H4 (cell line): ENCODE measurements at regions not wholly inside any gene's neighbourhood (a gene's known extent, or its start where the extent isn't known, plus 50 kb on each side); places are given as distances from the start of the nearest gene placed in this dataset.
"Not testable (repeated sequence)": the region's sequence is repeated elsewhere in the genome, so short reads cannot be mapped to it uniquely, and the experiment has no call there.

Experiments used
- DNase-seq: peaks from one replicate; pipeline ENCODE4 v3.0.0-alpha.2; 2015; ENCODE audit warnings: low spot score

- DNase-seq: peak; percentile 63
Measured at GRCh38 chr6:93675856-93676417, 256.6 kb upstream of the EPHA7 start.

DNA sequence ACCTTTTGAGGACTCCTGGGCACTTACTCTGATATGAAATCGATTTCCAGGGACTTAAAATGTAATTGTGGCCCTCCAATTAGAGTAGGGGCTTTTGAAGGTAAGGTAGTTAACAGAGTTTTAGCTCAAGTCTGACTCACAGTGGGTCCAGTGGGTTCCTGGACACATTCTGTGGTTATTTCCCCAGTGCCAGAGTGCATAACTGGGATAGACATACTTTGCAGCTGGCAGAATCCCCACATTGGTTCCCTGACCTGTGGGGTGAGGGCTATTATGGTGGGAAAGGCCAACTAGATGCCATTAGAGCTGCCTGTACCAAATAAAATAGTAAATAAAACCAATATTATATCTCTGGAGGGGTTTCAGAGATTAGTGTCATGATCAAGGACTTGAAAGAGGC is 243.8 kb upstream of the EPHA7 start:
- DNase-seq: no peak

- no peak for DNase-seq
Measured at GRCh38 chr6:93654548-93654947, 235.2 kb upstream of the EPHA7 start.

- peak; percentile 42 for DNase-seq
Measured at GRCh38 chr6:93644611-93645010, 225.3 kb upstream of the EPHA7 start.

- DNase-seq: no peak
Measured at GRCh38 chr6:93639126-93639525, 219.8 kb upstream of the EPHA7 start.

- DNase-seq: not testable (repeated sequence)
Measured at GRCh38 chr6:93636987-93637664, 217.8 kb upstream of the EPHA7 start.

- DNase-seq: peak; percentile 2
Measured at GRCh38 chr6:93624408-93624807, 205.0 kb upstream of the EPHA7 start.

DNA sequence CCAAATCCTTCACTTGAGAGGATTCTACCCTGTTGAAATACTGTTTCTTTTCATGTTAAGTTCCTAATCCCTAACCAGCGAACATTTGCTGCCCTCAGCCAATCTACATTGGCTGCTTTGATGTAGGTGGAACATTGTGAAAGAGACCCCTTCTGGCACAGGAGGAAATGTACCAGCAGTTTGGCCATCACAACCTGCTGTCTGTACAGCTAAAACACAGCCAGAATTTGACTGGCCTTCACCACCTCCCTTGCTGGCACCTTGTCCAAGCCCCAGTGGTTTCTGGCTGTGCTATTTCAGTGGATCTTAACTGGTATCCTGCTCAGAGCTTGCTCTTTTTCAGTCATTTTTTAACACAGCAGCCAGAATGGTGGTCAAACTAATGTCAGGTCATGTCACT is 202.1 kb upstream of the EPHA7 start:
- DNase-seq: no peak

GRCh38 chr6:93604951-93605350 is 185.6 kb upstream of the EPHA7 start:
- no peak for DNase-seq

- no peak for DNase-seq
Measured at GRCh38 chr6:93592417-93592816, 173.1 kb upstream of the EPHA7 start.

GRCh38 chr6:93586306-93586705 is 166.9 kb upstream of the EPHA7 start:
- no peak for DNase-seq

- DNase-seq: no peak
Measured at GRCh38 chr6:93584300-93584699, 164.9 kb upstream of the EPHA7 start.

DNA sequence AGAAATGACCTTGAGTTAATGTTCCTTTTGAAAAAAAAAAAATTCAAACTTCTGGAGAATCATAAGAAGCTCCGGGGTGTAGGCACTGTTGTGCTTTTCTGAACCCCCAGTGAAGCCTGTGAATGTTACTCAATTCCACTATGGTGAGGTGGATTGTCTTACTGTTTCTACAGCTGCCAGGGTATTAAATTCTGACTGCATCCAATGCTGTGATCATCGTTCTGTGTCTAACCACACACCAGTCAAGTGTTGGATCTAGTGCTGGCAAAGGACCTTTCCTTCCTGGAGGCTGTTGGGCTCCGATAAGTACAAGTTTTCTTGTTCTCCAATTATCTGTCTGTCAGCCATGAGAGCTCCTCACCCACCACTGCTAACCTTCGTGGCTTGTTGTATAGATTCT is 162.0 kb upstream of the EPHA7 start:
- DNase-seq: no peak

DNA sequence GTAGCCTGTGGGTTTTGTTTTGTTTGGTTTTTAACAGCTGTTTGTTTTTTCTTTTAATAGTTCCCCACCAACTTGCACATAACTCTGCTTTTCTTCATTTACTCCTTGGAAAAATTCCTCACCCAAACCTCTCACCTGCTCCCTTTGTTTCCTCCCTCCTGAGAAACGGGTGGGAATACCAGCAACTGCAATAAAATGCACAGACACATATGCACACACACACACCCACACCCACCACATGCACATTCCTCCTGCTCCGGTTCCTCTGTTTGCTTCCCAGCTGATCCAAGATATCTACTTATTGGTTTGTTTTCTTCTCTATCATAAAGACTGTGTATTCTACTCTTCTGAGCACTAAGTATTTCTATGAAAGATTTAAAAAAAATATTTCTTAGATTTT is 161.1 kb upstream of the EPHA7 start:
- DNase-seq: no peak

GRCh38 chr6:93575495-93576267 is 156.3 kb upstream of the EPHA7 start:
- no peak for DNase-seq

- no peak for DNase-seq
Measured at GRCh38 chr6:93574299-93574698, 154.9 kb upstream of the EPHA7 start.

DNA sequence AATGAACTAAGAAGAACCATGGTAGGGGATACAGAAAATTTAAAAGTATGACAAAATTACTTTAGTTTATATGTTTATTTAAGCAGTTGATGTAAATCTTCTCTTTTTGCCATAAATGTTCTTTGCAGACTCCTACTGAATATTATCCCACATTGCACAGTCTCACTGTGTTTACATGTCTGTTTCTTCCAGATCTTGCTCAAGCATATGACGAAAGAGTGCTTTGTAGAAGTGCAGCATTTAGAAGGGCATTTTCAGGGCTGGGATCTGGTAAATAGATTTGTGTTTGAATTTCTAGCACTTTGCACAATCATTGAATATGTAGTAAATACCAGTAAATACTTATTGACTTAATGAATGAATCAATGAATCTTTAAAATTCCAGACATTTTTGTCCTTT is 152.0 kb upstream of the EPHA7 start:
- no peak for DNase-seq

- no peak for DNase-seq
Measured at GRCh38 chr6:93568169-93568568, 148.8 kb upstream of the EPHA7 start.

DNA sequence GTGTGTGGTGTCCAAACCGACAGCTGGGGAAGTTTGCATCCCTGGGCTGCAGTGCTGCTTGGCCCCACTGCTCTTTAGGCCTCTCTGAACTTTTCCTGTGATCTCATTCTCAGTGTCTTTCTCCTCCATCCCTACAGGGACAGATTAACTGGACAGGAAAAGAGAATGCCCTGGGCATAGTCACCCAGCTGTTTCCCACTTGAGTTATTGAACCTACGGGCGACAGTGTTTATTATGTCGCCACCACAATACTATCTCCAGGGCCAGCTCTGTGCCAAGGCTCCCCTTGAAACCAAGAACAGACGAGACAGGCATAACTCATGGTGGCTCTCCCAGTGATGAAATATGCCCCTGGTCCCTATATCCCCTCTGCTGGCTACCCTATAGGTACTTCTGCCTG is 147.8 kb upstream of the EPHA7 start:
- no peak for DNase-seq

GRCh38 chr6:93566285-93566684 is 146.9 kb upstream of the EPHA7 start:
- DNase-seq: no peak

DNA sequence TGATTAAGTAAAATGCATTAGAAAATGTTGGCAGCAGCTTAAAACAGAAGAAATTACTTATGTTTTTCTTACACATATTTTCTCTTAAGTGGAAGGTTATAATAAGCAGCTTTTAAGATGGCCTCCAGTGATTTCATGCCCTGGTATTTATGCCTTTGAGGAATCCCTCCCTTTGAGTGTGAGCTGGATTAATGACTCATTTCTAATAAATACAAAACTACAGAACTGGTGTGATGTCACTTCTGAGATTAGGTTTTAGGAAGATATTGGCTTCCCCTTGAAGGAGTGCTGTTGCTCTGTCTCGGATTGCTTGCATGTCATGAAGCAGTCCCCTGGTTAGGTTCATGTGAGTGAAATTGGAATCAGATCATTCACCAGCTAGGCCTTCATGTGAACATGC is 143.2 kb upstream of the EPHA7 start:
- no peak for DNase-seq

DNA sequence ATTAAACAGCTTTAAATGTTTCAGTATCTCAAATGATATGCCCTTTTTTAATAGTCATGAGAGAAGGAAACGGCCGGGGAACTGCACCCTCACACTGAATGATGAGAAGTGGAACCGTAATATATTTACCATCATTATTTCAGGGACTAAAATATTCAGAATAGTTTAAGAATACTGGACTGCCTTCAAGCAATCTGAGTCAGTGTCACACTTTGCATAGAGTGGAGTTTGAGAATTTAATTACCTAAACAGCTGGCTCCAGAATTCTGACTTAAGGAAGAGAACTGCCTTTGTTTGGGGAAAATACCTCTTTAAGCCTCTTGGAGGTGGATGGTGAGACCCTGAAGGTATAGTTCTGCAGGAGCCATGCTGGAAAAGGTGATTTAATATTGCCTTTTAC is 135.9 kb upstream of the EPHA7 start:
- DNase-seq: no peak

DNA sequence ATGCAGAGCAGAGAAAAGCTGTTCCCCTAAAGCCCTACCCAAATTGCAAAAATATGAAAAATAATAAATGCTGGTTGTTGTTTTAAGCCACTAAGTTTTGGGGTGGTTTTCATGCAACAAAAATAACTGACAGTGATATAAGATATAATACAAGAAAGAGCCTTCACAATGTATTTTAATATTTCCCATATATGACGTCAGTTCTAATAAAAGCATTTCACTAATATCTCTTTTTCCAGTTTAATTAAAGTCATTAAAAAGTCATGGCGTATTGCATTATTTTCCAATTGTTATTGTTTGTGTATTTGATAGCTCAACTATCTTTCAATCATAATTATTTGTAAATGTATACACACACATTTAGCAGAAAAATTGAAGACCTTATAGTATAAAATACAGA is 134.7 kb upstream of the EPHA7 start:
- DNase-seq: no peak
